ENCODE measurements at regions not wholly inside any gene's neighbourhood (a gene's known extent, or its start where the extent isn't known, plus 50 kb on each side); places are given as distances from the start of the nearest gene placed in this dataset.

- CTCF ChIA-PET: no interaction called here
- H3K36me3 Mint-ChIP-seq (ENCODE audit: low read depth): no peaks in the 10 kb centered on the region
These were observed 249.4 kb downstream of the NPHP4 start for GRCh38 chr1:5742801-5743200.

GRCh38 chr1:5742032-5742431 lies 250.2 kb downstream of the NPHP4 start:
- DNase-seq: no peak
- Mint-ChIP-seq H3K4me3 (no peak overlapping the region), H3K4me1 (no peaks in the 10 kb centered on the region), H3K36me3 (ENCODE audit: low read depth) (no peaks in the 10 kb centered on the region), H3K27me3 (peaks cover 5% of the 10 kb centered on the region), H3K27ac (no peak overlapping the region), H3K9me3 (no peaks in the 10 kb centered on the region)
- ATAC-seq (ENCODE audit: low read depth): no peak
- TF ChIP-seq CTCF (IDR thresholded peaks at IDR 0.05): no peak
- intact Hi-C loops (cut with micrococcal nuclease): loop anchor here (10.0 kb wide), 1 partner anchor 227 kb away; no protein-coding TSS in a partner anchor
- POLR2A ChIA-PET: no interaction called here
- CTCF ChIA-PET: no interaction called here

More at GRCh38 chr1:5742801-5743200, 249.4 kb downstream of the NPHP4 start:
- POLR2A ChIA-PET: no interaction called here
- H3K27ac Mint-ChIP-seq: no peak overlapping the region
- intact Hi-C loops (cut with micrococcal nuclease): loop anchor here (10.0 kb wide), 1 partner anchor 228 kb away; no protein-coding TSS in a partner anchor
- peaks cover 5% of the 10 kb centered on the region for H3K27me3 Mint-ChIP-seq
- ATAC-seq (ENCODE audit: low read depth) (no peak), DNase-seq (no peak)
- H3K4me1 Mint-ChIP-seq: no peaks in the 10 kb centered on the region
- H3K4me3 Mint-ChIP-seq: no peak overlapping the region
- TF ChIP-seq CTCF (IDR thresholded peaks at IDR 0.05): no peak
- H3K9me3 Mint-ChIP-seq: no peaks in the 10 kb centered on the region

- POLR2A ChIA-PET: no interaction called here
These were observed 251.1 kb downstream of the NPHP4 start for GRCh38 chr1:5740865-5741860.

GRCh38 chr1:5740450-5740849 lies 251.8 kb downstream of the NPHP4 start:
- ChIA-PET CTCF (no interaction called here), POLR2A (no interaction called here)
- TF ChIP-seq CTCF (IDR thresholded peaks at IDR 0.05): no peak
- intact Hi-C loops (cut with micrococcal nuclease): loop anchor here (10.0 kb wide), 1 partner anchor 226 kb away; no protein-coding TSS in a partner anchor
- Mint-ChIP-seq H3K27me3 (peaks cover 3% of the 10 kb centered on the region), H3K9me3 (no peaks in the 10 kb centered on the region), H3K4me1 (no peaks in the 10 kb centered on the region), H3K27ac (no peak overlapping the region), H3K36me3 (ENCODE audit: low read depth) (no peaks in the 10 kb centered on the region), H3K4me3 (no peak overlapping the region)
- no peak for DNase-seq
- ATAC-seq (ENCODE audit: low read depth): no peak

More at GRCh38 chr1:5740865-5741860, 251.1 kb downstream of the NPHP4 start:
- ATAC-seq (ENCODE audit: low read depth) (no peak), DNase-seq (no peak)
- no peak overlapping the region for H3K4me3 Mint-ChIP-seq
- H3K9me3 Mint-ChIP-seq: no peaks in the 10 kb centered on the region
- CTCF ChIA-PET: no interaction called here
- H3K27ac Mint-ChIP-seq: no peak overlapping the region
- intact Hi-C loops (cut with micrococcal nuclease): loop anchor here (10.0 kb wide), 1 partner anchor 226 kb away; no protein-coding TSS in a partner anchor
- peaks cover 3% of the 10 kb centered on the region for H3K27me3 Mint-ChIP-seq
- TF ChIP-seq CTCF (IDR thresholded peaks at IDR 0.05): no peak
- no peaks in the 10 kb centered on the region for H3K4me1 Mint-ChIP-seq
- H3K36me3 Mint-ChIP-seq (ENCODE audit: low read depth): no peaks in the 10 kb centered on the region

- Mint-ChIP-seq H3K4me3 (no peak overlapping the region), H3K27me3 (peaks cover 1% of the 10 kb centered on the region), H3K27ac (no peak overlapping the region), H3K36me3 (ENCODE audit: low read depth) (no peaks in the 10 kb centered on the region), H3K9me3 (no peaks in the 10 kb centered on the region), H3K4me1 (no peaks in the 10 kb centered on the region)
- ChIA-PET CTCF (no interaction called here), POLR2A (no interaction called here)
- intact Hi-C loops (cut with micrococcal nuclease): loop anchor here (10.0 kb wide), 1 partner anchor 225 kb away; no protein-coding TSS in a partner anchor
- DNase-seq (no peak), ATAC-seq (ENCODE audit: low read depth) (no peak)
- no peak for TF ChIP-seq CTCF (IDR thresholded peaks at IDR 0.05)
These were observed 252.6 kb downstream of the NPHP4 start for GRCh38 chr1:5739561-5740078.

Measured in activated B cell treated with CpG ODN at 0.5 μM for 24 hours (primary cell).